ENCODE measurements at regions not wholly inside any gene's neighbourhood (a gene's known extent, or its start where the extent isn't known, plus 50 kb on each side); places are given as distances from the start of the nearest gene placed in this dataset.

- H3K4me3 ChIP-seq (ENCODE audit: low read length, poor library complexity, severe bottlenecking) = no peak overlapping the region
- no peaks in the 10 kb centered on the region for H3K27me3 ChIP-seq (ENCODE audit: insufficient read depth, low read length, poor library complexity, severe bottlenecking)
- no peaks in the 10 kb centered on the region for H3K79me2 ChIP-seq (ENCODE audit: insufficient read depth, low read length)
- no peaks in the 10 kb centered on the region for H3K9me3 ChIP-seq (ENCODE audit: insufficient read depth, low read depth, low read length)
- H3K4me2 ChIP-seq (ENCODE audit: low read depth, low read length, poor library complexity, severe bottlenecking) = no peak overlapping the region
- no peaks in the 10 kb centered on the region for H3F3A ChIP-seq (ENCODE audit: low read depth)
- no peaks in the 10 kb centered on the region for H3K9me2 ChIP-seq (replicated peaks; ENCODE audit: low read depth, low read length)
- TF ChIP-seq EZH2phosphoT487 (IDR thresholded peaks at IDR 0.05; ENCODE audit: borderline replicate concordance) = no peak
- TF ChIP-seq CTCF (conservative IDR thresholded peaks at IDR 0.05; ENCODE audit: low read length) = no peak
- no peaks in the 10 kb centered on the region for H3K4me1 ChIP-seq (ENCODE audit: insufficient read depth, low read length, poor library complexity, severe bottlenecking)
- no peak overlapping the region for H3K9ac ChIP-seq (ENCODE audit: low read depth, low read length, poor library complexity, severe bottlenecking)
- no peak overlapping the region for H2AFZ ChIP-seq (ENCODE audit: low read length)
- H3K36me3 ChIP-seq (ENCODE audit: insufficient read depth, low read length) = no peaks in the 10 kb centered on the region
- no peaks in the 10 kb centered on the region for H4K20me1 ChIP-seq (ENCODE audit: insufficient read depth, low read length, poor library complexity, severe bottlenecking)
Observed at GRCh38 chr4:104752337-104752736, 257.6 kb upstream of the CXXC4 start.

GRCh38 chr4:104756837-104757236 is 262.1 kb upstream of the CXXC4 start:
- no peak overlapping the region for H3K4me2 ChIP-seq (ENCODE audit: low read depth, low read length, poor library complexity, severe bottlenecking)
- H3K4me1 ChIP-seq (ENCODE audit: insufficient read depth, low read length, poor library complexity, severe bottlenecking) = no peaks in the 10 kb centered on the region
- H3K36me3 ChIP-seq (ENCODE audit: insufficient read depth, low read length) = no peaks in the 10 kb centered on the region
- no peaks in the 10 kb centered on the region for H3K79me2 ChIP-seq (ENCODE audit: insufficient read depth, low read length)
- no peaks in the 10 kb centered on the region for H4K20me1 ChIP-seq (ENCODE audit: insufficient read depth, low read length, poor library complexity, severe bottlenecking)
- no peak overlapping the region for H2AFZ ChIP-seq (ENCODE audit: low read length)
- H3K9me3 ChIP-seq (ENCODE audit: insufficient read depth, low read depth, low read length) = no peaks in the 10 kb centered on the region
- no peaks in the 10 kb centered on the region for H3F3A ChIP-seq (ENCODE audit: low read depth)
- no peak overlapping the region for H3K9ac ChIP-seq (ENCODE audit: low read depth, low read length, poor library complexity, severe bottlenecking)
- TF ChIP-seq EZH2phosphoT487 (IDR thresholded peaks at IDR 0.05; ENCODE audit: borderline replicate concordance) (no peak), CTCF (conservative IDR thresholded peaks at IDR 0.05; ENCODE audit: low read length) (no peak)
- no peaks in the 10 kb centered on the region for H3K27me3 ChIP-seq (ENCODE audit: insufficient read depth, low read length, poor library complexity, severe bottlenecking)
- no peak overlapping the region for H3K4me3 ChIP-seq (ENCODE audit: low read length, poor library complexity, severe bottlenecking)
- H3K9me2 ChIP-seq (replicated peaks; ENCODE audit: low read depth, low read length) = no peaks in the 10 kb centered on the region

GRCh38 chr4:104758574-104758973 is 263.9 kb upstream of the CXXC4 start:
- Histone ChIP-seq H3K9ac (ENCODE audit: low read depth, low read length, poor library complexity, severe bottlenecking) (no peak overlapping the region), H3K9me2 (replicated peaks; ENCODE audit: low read depth, low read length) (no peaks in the 10 kb centered on the region), H3K9me3 (ENCODE audit: insufficient read depth, low read depth, low read length) (no peaks in the 10 kb centered on the region), H3K36me3 (ENCODE audit: insufficient read depth, low read length) (no peaks in the 10 kb centered on the region), H3K4me2 (ENCODE audit: low read depth, low read length, poor library complexity, severe bottlenecking) (no peak overlapping the region), H3K4me1 (ENCODE audit: insufficient read depth, low read length, poor library complexity, severe bottlenecking) (no peaks in the 10 kb centered on the region), H3F3A (ENCODE audit: low read depth) (no peaks in the 10 kb centered on the region), H4K20me1 (ENCODE audit: insufficient read depth, low read length, poor library complexity, severe bottlenecking) (no peaks in the 10 kb centered on the region), H2AFZ (ENCODE audit: low read length) (no peak overlapping the region), H3K4me3 (ENCODE audit: low read length, poor library complexity, severe bottlenecking) (no peak overlapping the region), H3K79me2 (ENCODE audit: insufficient read depth, low read length) (no peaks in the 10 kb centered on the region), H3K27me3 (ENCODE audit: insufficient read depth, low read length, poor library complexity, severe bottlenecking) (no peaks in the 10 kb centered on the region)
- TF ChIP-seq EZH2phosphoT487 (IDR thresholded peaks at IDR 0.05; ENCODE audit: borderline replicate concordance) (no peak), CTCF (conservative IDR thresholded peaks at IDR 0.05; ENCODE audit: low read length) (no peak)

All from Loucy (cell line).